IPS-NIHi11 (cell line): ENCODE measurements at regions not wholly inside any gene's neighbourhood (a gene's known extent, or its start where the extent isn't known, plus 50 kb on each side); places are given as distances from the start of the nearest gene placed in this dataset.
"Not testable (repeated sequence)": the region's sequence is repeated elsewhere in the genome, so short reads cannot be mapped to it uniquely, and the experiment has no call there.

Experiments used
- DNase-seq: peaks from one replicate; pipeline ENCODE4 v3.0.0; 2012; ENCODE audit warnings: mixed read lengths, low spot score

- no peak for DNase-seq
Observed at GRCh38 chr4:166153548-166153947, 280.5 kb downstream of the TLL1 start.

GRCh38 chr4:166162327-166162726, 289.3 kb downstream of the TLL1 start:
- DNase-seq, result no peak

DNA sequence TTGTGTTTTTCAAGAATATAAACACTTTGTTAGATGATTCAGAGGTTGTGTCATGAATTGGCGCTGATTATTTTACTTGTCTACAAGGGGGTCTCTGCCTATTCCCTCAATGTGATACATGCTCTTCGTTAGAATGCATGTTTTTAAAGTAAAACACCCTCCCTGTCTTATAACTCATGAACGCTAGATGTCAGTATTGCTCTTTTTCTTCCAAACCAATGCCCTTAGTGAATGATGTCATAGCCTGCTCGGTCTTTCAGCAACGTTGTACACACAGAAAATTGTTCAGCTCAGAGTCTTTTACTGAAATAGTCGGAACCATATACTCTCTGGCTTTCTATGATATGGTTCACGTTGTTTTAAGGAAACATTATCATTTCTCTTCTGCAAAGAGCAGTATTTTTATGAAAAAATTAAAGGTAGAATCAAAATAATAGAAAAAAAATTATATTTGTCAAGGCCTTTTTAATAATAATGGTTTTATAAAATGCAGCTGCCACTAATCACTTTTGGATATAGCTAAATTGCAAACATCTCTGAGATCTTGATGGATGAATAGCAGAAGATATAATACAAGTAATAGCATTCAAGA, 292.9 kb downstream of the TLL1 start:
- peak; percentile 70 for DNase-seq

GRCh38 chr4:166169111-166169510, 296.1 kb downstream of the TLL1 start:
- DNase-seq, result peak; percentile 16

GRCh38 chr4:166172619-166173018, 299.6 kb downstream of the TLL1 start:
- DNase-seq, result no peak

- no peak for DNase-seq
Observed at GRCh38 chr4:166174717-166175490, 301.9 kb downstream of the TLL1 start.

- DNase-seq, result no peak
Observed at GRCh38 chr4:166182145-166182544, 309.1 kb downstream of the TLL1 start.

DNA sequence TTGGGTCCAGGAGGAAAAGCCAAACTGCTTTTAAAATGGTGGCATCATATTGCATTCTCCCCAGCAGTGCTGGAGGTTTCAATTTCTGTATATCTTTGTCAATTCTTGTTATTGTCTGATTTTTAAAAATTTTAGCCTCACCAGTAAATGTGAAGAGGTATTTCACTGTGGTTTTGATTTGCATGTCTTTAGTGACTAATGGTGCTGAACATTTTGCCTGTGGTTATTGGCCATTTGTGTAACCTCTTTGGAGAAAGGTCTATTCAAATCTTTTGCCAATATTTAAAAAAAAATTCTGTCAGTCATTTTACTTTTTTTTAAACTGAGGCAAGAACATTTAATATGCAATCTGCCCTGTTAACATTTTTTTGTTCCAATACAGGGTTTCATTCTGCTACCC, 322.1 kb downstream of the TLL1 start:
- no peak for DNase-seq

DNA sequence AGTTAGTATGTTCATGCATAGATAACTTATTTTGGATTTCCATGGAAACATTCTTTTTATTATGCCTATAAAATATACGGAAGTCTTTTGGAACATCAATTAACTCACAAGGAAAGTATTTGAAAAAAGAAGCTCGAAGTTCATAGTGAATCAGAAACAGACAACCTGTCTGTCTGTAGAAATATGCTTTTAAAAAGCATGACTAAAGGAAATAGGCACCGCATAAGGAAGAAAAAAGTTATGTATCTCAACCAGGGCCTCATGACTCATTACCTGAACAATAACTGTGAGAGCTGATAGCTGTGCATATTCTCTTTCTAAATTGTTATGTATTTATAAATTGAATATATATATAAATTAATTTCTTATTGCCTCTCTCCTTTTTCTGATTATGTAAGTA, 324.1 kb downstream of the TLL1 start:
- no peak for DNase-seq

DNA sequence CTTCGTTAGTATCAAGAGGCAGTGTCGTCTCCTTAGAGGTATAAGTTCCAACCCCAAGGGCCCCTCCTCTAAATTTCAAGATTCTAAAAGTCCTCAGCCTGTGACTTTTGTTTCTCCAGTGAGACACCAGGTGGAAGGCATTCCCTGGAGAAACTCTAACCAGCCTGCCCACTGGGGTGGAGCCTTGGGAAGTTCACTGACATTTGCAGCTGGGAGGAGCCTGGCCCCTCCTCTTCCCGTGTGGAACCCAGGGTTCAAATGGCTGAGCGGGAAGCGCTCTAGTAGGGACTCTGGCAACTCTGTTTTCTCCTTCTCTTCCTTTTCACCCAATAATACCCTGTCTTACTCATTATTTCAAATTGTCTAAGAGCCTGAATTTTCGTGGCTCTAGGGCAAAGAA, 325.0 kb downstream of the TLL1 start:
- DNase-seq, result no peak

GRCh38 chr4:166198516-166199310, 325.7 kb downstream of the TLL1 start:
- DNase-seq, result peak; percentile 14

- no peak for DNase-seq
Observed at GRCh38 chr4:166202991-166203390, 330.0 kb downstream of the TLL1 start.

GRCh38 chr4:166212326-166212725, 339.3 kb downstream of the TLL1 start:
- not testable (repeated sequence) for DNase-seq

GRCh38 chr4:166222271-166222670, 349.2 kb downstream of the TLL1 start:
- DNase-seq, result no peak

GRCh38 chr4:166228112-166228511, 355.1 kb downstream of the TLL1 start:
- no peak for DNase-seq

DNA sequence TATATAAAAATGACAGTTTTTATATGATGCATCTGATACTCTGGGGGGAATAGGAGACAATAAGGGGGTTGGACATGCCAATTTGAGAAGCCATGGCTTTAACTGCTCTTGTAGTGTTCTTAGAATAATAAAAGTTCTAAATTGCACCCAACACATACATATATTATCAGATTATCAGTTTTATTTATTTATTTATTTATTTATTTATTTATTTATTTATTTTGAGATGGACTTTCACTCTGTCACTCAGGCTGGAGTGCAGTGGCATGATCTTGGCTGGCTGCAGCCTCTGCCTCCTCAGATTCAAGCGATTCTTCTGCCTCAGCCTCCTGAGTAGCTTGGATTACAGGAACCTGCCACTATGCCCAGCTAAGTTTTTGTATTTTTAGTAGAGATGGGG, 356.8 kb downstream of the TLL1 start:
- no peak for DNase-seq

DNA sequence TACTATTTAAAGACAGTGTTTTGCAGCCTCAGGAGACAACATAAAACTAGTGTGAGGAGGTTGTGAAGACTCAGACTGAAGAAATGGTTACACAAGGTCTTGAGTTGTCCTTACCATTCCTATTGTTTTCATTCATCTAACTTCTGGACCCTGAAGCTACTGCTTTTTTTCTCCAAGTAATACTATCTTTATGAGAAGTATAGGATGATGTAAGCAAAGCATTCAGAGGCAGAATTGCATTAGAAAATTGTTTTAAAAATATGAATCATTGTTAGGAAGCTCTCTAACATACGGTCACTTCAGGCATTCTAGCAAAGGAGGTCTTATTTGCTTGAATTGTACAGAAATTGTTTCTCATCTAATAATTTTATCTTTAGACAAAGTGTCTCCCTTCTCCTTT, 357.8 kb downstream of the TLL1 start:
- DNase-seq, result no peak

DNA sequence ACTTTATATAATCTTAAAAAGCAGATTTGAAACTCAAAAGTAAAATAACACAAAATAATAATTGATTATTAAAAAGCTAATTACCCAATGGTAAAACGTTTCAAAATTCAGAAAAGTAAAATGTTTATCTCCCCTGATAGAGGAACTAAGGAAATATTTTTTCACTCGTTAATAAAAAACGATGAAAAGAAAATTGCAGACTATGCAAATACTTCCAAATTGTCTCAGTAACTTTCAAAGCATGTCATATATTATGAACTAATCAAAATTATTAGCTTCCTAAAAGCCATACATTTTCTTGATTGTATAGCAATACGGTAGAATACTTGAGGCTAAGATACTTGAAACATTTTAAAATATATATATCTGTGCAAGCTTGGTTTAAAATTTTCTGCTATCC, 366.3 kb downstream of the TLL1 start:
- no peak for DNase-seq

GRCh38 chr4:166252487-166253402, 379.7 kb downstream of the TLL1 start:
- DNase-seq, result peak; percentile 10

DNA sequence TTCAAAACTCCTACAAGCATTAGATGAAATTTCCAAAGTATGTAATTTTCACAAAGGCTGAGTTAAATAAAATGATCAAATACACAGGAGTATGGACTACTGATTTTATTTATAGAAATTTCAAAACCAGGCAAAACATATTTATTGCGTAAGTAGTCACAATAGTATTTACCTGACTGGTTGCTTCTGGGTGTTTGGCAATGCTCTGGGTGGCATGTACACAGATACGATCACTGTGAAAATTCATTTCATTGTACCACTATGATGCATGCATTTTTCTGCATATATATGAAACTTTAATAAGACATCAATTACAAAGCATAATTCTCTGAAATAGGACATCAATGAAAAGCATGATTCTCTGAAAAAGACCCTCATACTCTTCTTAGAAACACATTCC, 384.2 kb downstream of the TLL1 start:
- DNase-seq, result no peak

DNA sequence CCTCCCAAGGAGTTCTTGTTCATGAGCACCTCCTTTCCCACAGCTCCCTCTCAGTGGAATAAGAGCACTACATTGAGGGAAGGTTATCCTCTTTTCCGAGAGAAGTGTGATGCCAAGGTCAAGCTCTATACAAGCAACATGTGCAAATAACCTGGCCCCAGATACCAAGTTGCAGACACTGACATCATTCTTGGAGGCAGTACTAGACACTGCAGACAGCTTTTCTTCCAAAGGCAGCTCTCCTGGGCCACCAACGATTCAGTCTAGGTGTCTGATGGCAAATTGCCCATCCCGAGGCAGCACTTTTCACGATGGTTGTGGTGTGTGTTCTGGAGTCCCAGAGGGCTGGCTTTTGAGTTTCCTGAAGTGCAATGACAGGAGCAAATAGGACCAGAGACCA, 384.9 kb downstream of the TLL1 start:
- DNase-seq, result no peak

GRCh38 chr4:166259081-166259480, 386.0 kb downstream of the TLL1 start:
- no peak for DNase-seq
